CD4-positive, alpha-beta T cell treated with Interleukin-1 beta for 1 hour (primary cell): ENCODE measurements at regions not wholly inside any gene's neighbourhood (a gene's known extent, or its start where the extent isn't known, plus 50 kb on each side); places are given as distances from the start of the nearest gene placed in this dataset.
A peak's percentile ranks its signal among the peaks of the same experiment; 100 is the strongest.
"Not testable (repeated sequence)": the region's sequence is repeated elsewhere in the genome, so short reads cannot be mapped to it uniquely, and the experiment has no call there.

ENCODE experiments used
- DNase-seq, 2 donors: peaks; one replicate each; pipeline ENCODE4 v3.0.0-alpha.2; 2020 to 2022

- DNase-seq, result no peak
These were observed 85.7 kb downstream of the SUCLG1 start for GRCh38 chr2:84373391-84373790.

DNA sequence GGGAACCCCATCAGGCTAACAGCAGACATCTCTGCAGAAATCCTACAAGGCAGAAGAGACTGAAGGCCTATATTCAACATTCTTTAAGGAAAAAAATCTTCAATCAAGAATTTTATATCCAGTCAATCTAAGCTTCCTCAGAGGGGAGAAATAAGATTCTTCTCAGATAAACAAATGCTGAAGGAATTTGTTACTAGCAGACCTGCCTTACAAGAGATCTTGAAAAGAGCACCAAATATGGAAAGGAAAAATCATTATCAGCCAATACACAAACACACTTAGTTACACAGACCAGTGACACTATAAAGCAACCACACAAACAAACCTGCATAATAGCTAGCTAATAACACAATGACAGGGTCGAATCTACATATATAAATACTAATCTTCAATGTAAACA lies 96.5 kb downstream of the SUCLG1 start:
- DNase-seq, result no peak

- DNase-seq, result no peak
These were observed 121.0 kb downstream of the SUCLG1 start for GRCh38 chr2:84338069-84338468.

DNA sequence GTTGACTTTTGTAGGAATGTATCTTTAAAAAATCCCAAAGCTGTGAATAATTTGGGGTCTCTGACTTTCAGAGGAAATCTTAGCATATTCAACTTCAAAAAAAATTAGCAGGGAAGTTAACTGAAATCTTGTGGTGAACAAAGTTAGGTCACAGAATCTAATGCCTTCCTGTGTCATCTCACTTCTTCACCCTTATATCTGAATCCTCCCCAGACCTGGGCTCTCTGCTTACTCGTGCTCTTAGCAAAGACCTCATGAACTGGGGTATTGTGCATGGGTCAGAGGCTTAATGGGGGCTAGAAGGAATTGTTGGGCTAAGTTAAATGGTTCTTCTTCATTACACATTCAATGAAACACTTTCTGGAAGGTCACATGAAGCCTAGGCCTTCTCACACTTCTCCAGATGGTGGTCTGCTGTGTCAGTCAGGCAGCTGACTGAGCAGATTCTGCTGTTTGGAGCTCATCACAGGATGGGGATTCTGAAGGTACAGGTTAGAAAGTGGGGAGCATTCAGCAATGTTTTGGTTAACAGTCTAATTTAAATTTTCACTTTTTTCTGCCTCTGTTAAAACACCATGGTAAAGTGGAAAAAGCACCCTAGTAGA lies 131.3 kb downstream of the SUCLG1 start:
- no peak for DNase-seq

DNA sequence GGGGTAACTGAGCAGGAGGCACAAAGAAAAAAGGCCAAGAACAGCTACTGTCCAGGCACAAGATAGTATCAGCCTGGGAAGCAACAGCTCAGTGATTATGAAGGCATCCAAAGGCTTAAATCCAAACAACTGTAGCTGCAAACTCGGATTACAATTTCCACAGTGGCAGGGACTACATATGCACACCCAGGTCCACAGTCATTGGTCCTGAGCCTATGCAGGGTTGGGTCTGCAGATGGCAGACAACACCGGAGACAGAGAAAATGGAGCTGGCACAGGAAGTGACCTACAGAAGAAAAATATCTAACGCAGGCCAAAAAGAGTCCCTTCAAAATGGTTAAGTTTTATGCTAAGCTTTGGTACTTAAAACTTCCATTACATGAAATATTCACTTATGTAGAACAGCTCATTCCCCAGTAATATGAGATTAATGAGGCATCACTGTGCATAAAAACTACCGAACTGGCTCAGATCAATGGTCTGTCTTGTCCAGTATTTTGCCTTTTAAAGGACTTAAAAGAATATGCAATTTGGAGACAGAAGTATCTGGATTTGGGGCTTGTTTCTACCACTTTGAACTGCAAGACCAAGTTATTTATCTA lies 132.1 kb downstream of the SUCLG1 start:
- no peak for DNase-seq

DNA sequence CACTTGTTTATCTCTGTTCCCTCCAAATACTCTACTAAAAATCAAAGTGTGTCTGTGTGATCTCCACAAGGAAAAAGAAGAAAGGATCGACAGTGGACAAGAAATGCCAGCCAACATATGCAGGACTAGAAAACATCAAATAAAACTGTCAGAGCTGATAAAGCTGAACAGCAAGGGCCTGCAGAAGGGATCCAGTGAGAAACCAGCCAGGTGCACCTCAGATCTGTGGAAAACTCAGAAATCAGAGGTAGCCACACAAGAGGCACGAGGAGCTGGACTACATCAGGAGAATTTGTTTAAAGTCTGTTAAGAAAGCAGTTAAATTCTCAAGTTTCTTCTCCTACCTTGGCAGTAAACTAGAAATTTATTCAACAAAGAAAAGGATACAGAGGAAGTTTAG lies 135.2 kb downstream of the SUCLG1 start:
- no peak for DNase-seq

- DNase-seq, result no peak
These were observed 138.1 kb downstream of the SUCLG1 start for GRCh38 chr2:84320940-84321339.

GRCh38 chr2:84319581-84319980 lies 139.5 kb downstream of the SUCLG1 start:
- no peak for DNase-seq

GRCh38 chr2:84317135-84317534 lies 141.9 kb downstream of the SUCLG1 start:
- no peak for DNase-seq

- DNase-seq, result peak; percentile 56 to 69
These were observed 144.2 kb downstream of the SUCLG1 start for GRCh38 chr2:84314901-84315330.

DNA sequence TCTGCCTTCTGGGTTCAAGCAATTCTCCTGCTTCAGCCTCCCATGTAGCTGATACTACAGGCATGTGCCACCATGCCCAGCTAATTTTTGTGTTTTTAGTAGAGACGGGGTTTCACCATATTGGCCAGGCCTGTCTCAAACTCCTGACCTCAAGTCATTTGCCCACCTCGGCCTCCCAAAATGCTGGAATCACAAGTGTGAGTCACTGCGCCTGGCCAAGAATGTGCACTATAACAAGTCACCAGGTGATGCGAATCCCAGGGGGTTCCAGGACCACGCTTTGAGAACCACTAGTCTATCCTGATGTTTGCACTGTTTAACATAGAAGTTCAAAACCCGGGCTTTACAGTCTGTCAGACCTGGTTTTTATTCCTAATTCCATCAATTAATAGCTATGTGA lies 144.8 kb downstream of the SUCLG1 start:
- no peak for DNase-seq

DNA sequence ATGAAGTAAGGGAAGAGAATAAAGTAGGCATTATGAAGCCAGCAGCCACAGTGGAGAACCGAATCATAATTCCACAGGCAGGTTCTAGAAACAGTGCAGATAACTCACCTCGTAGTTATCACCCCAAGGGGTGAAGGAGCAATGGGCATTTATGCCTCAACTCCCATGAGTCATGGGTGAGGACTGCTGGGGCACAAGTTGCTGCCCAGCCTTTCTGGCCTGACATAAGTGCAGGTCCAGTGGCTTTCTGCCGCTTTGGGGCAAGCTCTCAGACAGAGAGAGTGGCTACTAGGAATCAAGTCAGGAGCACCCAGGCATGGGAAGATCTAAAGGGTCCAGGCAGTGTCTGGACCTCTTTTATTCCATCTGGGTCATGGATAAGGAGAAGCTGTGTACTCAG lies 149.8 kb downstream of the SUCLG1 start:
- no peak for DNase-seq

- no peak for DNase-seq
These were observed 152.7 kb downstream of the SUCLG1 start for GRCh38 chr2:84306361-84306760.

DNA sequence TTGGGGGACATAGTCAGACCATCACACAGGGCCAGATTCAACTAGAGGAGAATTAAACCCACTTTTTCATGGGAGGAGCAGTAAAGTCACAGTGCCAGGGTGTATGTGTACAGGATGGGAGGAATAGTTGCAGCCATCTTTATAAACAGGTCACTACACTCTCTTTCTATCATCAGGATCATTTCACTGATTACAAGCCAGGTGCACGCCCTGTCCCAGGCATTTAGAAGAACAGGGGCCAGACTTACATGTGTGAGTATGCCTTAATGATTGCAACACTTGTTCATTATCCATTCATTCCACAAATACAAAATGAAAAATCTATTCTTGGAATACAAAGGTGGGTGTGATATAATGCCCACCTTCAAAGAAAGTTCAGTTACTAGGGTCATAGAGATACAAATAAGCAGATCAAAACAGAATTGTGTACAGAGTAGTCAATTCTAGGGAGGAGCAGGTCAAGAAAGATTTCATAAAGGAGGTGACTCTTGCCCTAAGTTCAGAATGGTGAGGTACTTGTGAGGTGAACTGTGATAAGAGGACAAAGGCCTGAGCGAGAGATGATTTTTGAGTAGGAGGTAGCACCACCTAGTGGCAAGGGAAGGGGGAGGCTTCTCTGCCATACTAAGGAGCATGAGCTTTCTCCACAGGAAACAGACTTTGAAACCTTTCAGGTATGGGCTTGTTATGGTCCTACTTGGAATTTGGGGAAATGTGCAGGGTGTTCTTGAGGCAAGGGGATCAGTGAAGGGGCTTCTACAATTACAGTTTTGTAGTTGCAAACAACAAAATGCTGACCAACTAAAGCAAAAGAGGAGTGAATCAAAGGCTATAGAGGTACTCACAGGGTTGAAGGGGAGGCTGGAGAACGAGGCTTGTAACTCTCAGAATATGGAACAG lies 156.3 kb downstream of the SUCLG1 start:
- peak in 1 of 2 donors; percentile 42 for DNase-seq

DNA sequence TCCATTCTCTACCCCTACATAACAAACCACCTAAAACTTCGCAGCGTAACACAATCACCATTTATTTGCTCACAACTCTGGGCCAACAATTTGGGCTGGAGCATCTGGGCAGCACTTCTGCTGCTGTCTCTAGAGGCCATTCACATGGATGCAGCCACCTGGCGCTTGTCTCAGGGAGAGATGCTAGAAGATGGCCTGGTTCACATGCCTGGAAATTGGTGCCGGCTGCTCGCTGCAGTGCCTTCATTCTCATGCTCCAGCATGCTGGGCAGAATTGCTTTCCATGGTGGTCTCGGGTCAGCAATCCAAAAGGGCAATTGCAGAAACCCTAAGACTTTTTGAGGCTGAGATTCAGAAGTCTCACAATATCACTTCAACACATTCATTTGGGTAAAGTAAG lies 157.4 kb downstream of the SUCLG1 start:
- no peak for DNase-seq

DNA sequence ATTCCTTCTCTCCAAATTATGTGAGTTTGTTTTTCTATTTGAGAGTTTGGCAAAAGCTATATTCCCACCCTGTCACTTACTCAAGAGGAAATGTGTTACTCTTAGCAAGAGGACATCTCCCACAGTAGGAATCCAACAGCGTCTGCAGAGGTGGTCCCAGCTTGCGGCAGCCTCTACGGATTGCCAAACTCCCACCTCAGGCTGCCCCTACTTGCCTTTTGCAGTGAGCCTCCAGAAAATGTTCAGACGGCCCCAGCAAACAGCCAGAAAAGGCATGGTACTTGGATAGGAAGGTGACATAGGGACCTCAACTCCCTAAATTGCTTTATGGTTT lies 158.4 kb downstream of the SUCLG1 start:
- DNase-seq, result no peak

- not testable (repeated sequence) for DNase-seq
These were observed 158.9 kb downstream of the SUCLG1 start for GRCh38 chr2:84300001-84300695.

DNA sequence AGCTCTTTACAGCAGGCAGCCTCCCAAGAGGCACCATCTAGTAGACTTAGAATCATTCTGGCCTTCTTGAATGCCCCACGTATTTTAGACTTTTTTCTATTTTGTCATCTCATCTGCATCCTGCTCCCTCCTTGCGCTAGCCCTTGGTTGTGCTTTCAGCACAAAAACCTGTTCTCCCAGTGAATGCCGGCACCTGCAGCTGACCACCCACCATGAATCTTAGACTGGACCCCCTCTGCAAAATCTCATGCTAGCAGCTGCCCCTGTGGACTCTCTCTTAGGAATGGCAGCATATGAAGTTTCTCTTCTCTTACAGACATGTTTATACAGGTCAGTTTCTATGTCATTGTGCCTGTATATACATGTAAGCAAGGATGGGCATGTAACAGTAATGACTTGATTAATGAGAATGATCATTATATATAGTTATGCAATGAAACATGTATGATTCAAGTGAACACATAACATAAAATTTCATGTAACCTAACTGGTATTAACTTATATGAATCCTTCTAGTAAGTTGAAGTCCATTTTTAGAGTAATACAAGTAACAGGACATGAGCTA lies 159.8 kb downstream of the SUCLG1 start:
- no peak for DNase-seq

- DNase-seq, result no peak
These were observed 161.9 kb downstream of the SUCLG1 start for GRCh38 chr2:84297155-84297554.

- DNase-seq, result no peak
These were observed 165.2 kb downstream of the SUCLG1 start for GRCh38 chr2:84293791-84294380.

- no peak for DNase-seq
These were observed 166.5 kb downstream of the SUCLG1 start for GRCh38 chr2:84292545-84292944.

DNA sequence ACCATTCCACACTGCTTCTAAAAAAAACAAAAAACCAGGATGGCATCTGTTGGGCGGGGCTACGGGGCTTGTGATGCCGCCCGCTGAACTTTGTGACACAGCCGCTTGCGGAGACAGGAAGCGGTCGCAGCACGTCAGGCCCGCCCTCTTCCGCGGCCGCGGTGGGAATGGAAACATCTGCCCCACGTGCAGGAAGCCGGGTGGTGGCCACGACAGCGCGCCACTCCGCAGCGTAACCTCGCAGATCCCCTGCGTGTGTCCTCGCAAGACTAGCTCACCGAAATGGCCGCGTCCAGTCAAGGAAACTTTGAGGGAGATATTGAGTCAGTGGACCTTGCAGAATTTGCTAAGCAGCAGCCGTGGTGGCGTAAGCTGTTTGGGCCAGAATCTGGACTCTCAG lies 168.5 kb downstream of the SUCLG1 start:
- DNase-seq, result no peak

- no peak for DNase-seq
These were observed 170.8 kb downstream of the SUCLG1 start for GRCh38 chr2:84288293-84288692.
